NCI-H2196 treated with DMSO at 0.1 percent for 48 hours (cell line): ENCODE measurements at regions not wholly inside any gene's neighbourhood (a gene's known extent, or its start where the extent isn't known, plus 50 kb on each side); places are given as distances from the start of the nearest gene placed in this dataset.
"Not testable (repeated sequence)": the region's sequence is repeated elsewhere in the genome, so short reads cannot be mapped to it uniquely, and the experiment has no call there.

Experiments
- DNase-seq: peaks from one replicate; lab custom pipeline; 2025; ENCODE audit not compliant: unreplicated experiment; lab: John Stamatoyannopoulos, UW

- DNase-seq, result no peak
Measured at GRCh38 chr21:17071093-17071492, 441.8 kb upstream of the CXADR start.

GRCh38 chr21:17081193-17081592, 431.6 kb upstream of the CXADR start:
- DNase-seq, result no peak

GRCh38 chr21:17082843-17083483, 429.9 kb upstream of the CXADR start:
- DNase-seq, result no peak

GRCh38 chr21:17085707-17086106, 427.1 kb upstream of the CXADR start:
- no peak for DNase-seq

GRCh38 chr21:17088500-17088899, 424.3 kb upstream of the CXADR start:
- DNase-seq, result no peak

- no peak for DNase-seq
Measured at GRCh38 chr21:17089091-17089491, 423.8 kb upstream of the CXADR start.

GRCh38 chr21:17101696-17102095, 411.1 kb upstream of the CXADR start:
- no peak for DNase-seq

GRCh38 chr21:17105932-17106331, 406.9 kb upstream of the CXADR start:
- DNase-seq, result no peak

GRCh38 chr21:17114045-17114444, 398.8 kb upstream of the CXADR start:
- DNase-seq, result no peak

GRCh38 chr21:17118638-17119384, 394.0 kb upstream of the CXADR start:
- DNase-seq, result no peak

GRCh38 chr21:17119466-17120297, 393.2 kb upstream of the CXADR start:
- DNase-seq, result no peak

- not testable (repeated sequence) for DNase-seq
Measured at GRCh38 chr21:17127395-17127794, 385.4 kb upstream of the CXADR start.

- DNase-seq, result no peak
Measured at GRCh38 chr21:17128132-17128531, 384.7 kb upstream of the CXADR start.

GRCh38 chr21:17139159-17139558, 373.7 kb upstream of the CXADR start:
- DNase-seq, result not testable (repeated sequence)

GRCh38 chr21:17139696-17140095, 373.1 kb upstream of the CXADR start:
- no peak for DNase-seq

GRCh38 chr21:17146426-17146825, 366.4 kb upstream of the CXADR start:
- DNase-seq, result no peak

- no peak for DNase-seq
Measured at GRCh38 chr21:17159697-17160096, 353.1 kb upstream of the CXADR start.

GRCh38 chr21:17185674-17186073, 327.2 kb upstream of the CXADR start:
- no peak for DNase-seq

GRCh38 chr21:17189963-17190362, 322.9 kb upstream of the CXADR start:
- no peak for DNase-seq

- DNase-seq, result no peak
Measured at GRCh38 chr21:17191346-17191993, 321.4 kb upstream of the CXADR start.

GRCh38 chr21:17195351-17195750, 317.5 kb upstream of the CXADR start:
- DNase-seq, result no peak
